Loucy (cell line): ENCODE measurements at regions not wholly inside any gene's neighbourhood (a gene's known extent, or its start where the extent isn't known, plus 50 kb on each side); places are given as distances from the start of the nearest gene placed in this dataset.

Experiments
- CTCF ChIP-seq: fragments of 200-600 bp; sonication (generic); conservative IDR thresholded peaks from 2 replicates; pipeline ENCODE4 v1.5.1; 2014; ENCODE audit warnings: mild to moderate bottlenecking, antibody characterized with exemption, low read length
- EZH2phosphoT487 ChIP-seq: fragments of 200-600 bp; IDR thresholded peaks from 2 replicates; pipeline ENCODE4 v1.6.1; 2018; ENCODE audit warnings: antibody characterized with exemption, mild to moderate bottlenecking, moderate library complexity, borderline replicate concordance

GRCh38 chr2:44052584-44052983 lies 56.8 kb upstream of the LRPPRC start:
- TF ChIP-seq CTCF (no peak), EZH2phosphoT487 (no peak)
